ENCODE measurements at regions not wholly inside any gene's neighbourhood (a gene's known extent, or its start where the extent isn't known, plus 50 kb on each side); places are given as distances from the start of the nearest gene placed in this dataset.

DNA sequence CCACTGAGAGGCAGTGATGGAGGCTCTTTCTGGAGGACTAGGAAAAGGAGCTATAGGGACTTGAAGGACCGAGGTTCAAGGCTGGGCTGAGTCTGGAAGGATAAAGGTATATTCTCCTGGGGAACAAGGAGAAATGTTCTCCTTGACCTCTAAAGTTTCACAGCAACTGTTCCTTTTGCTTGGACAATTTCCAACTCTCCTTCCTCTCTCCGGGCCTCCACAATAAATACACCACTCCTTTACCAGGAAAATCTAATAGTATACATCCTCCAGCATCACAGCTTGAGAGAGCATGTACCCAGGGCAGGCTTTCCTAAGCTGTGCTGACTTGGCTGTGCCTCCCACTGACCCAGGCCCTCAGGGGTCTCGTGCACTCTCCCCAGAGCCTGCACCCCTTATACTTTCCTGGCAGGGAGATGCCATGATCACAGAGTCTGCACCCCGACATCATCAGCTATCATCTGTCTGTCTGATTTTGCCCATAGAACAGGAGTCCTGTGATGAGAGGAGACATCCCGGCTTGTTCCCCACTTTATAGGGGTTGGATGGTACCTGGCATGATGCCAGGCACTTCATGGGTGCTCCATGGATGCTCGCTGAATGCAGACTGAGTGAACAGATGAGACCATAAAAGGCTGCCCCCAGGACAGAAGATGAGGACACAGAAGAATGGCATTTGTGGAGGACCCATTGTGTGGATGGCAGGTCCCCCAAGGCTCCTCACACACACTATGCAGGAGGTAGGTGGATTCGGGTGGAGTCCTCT, 582.6 kb upstream of the CDH5 start:
- DNase-seq = no peak

DNA sequence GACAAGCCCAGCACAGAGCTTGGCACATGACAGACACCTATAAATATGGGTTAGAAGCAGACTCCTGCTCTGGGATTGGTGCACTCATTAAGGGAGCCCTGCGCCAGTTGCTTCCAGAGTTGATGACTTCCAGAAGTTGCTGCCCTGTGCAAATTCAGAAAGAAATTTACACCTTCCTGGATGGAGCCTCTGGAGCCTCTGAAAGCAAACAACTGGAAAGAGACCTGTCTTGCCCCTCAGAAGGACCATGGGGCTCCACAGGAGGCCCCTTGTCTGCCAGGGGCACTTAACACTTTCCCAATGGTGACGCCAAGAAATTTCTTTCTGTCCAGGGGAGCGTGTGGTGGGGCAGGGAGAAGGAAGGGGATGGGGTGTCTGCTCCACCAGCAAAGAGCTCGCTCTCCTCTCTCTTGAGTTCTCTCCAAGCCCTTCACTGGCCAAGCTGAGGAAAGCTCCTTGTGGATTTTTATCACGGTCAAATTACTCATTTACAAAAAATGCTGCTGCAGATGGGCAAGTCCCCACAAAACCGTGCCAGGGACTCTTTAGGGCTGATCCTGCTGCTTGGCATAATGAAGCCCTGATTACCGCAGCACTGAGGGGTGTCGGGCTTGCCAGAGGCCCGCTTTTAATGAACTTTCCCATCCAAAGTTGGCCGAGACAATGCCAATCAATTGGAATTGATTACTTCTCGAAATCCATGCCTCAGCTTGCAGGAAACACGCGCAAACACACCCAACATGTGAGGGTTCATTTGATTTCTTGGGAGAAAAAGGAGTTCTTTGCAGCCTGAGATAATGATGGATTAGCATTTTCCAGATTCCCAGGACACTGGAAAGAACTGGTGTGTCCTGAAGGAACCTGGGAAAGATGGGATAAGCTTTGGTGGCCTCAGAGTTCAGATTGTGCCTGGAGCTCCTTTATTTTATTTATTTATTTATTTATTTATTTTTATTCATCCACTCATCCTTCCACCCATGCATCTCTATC, 583.6 kb upstream of the CDH5 start:
- no peak for DNase-seq

DNA sequence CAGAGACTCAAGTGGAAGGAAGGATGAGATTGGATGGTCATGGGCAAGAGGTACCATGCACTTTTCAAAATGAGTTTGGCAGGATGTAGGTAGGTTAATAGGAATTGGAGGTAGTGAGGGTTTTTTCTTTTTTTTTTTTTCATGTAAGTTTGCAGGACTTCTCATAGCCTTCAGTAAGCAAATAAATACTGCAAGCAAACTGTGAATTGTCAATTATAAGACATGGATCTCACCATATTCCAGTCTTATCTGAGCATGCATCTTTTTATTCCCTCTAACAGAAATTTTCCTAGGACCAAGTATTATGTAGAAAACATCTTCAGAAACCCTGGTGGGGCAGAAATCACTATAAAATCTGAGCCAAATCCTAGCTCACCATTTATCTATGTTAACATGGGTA, 584.6 kb upstream of the CDH5 start:
- no peak for DNase-seq

DNA sequence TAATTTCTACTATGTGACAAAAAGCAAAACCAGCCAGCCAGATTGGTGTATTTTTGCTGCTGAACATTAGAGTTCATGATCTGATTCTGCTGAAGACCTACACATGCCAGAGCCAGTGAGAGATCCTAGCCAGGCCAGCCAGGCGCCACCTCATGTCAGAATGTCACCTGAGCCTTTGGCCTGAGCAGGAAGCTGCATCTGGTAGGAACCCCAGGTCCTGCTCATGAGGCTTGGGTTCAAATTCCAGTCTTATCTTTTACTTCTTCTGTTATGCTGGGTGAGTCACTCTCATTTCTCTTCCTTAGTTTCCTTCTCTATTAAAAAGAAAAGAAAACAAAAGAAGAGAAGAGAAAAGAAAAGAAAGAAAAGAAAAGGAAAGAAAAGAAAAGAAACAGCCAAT, 585.1 kb upstream of the CDH5 start:
- no peak for DNase-seq

DNA sequence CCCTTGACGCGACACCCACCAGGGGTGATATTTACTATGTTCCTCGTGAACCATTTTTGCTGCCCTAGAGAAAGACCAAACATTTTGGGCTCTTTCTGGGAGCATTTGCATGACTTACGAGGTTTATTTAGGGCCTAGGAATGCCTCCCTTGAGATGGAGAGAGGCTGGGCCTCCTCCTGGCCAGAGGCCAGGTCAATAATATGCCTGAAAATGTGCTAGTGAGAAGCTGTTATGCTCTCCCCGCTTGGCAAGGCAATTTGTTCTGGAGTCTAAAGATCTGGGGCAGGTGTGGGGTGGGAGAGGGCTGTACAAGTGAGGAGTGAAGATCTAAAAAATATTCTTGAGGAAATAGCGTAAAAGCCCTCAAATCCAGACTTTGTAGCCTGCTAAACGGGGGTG, 587.3 kb upstream of the CDH5 start:
- no peak for DNase-seq

DNA sequence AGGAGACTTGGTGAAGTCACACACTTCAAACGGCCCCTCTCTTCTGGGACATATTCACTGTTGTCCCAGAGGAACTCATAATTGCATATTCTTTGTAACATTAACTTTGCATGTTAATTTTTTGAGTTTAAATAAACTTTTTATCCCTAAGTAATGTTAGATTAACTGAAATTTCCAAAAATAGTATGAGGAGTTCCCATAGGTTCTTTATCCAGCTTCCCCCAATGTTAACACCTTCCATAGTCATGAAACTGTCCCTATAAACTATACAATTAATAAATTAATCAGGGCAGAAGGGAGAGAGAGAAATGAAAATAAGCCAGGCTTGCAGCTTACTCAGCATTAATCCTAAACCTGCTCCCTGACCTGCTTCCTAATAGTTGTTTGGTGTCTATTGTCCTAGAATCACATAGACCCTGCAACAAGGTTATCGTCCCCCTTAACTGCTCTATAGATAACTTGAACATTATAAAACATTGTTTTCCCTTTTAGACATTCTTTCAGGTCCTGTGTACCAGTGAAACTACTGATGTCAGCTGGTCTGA, 589.8 kb upstream of the CDH5 start:
- DNase-seq = no peak

DNA sequence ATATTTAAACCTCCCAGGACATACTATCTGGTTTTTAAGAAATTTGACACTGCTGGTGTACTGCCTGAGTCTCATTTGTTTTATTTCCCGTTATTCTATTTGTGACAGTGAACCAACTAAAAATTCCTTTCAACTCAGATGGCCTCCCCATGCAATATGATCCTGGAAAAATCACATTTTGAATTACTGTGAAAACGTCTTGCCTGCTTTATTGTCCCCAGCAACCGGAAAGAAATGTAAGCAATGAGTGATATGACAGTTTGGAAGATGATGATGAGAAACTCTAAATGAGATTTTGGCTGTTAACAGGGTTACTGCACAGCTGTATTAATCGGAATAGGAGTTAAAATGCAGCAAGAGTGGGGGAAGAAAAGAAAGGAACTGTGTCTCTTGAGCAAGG, 590.7 kb upstream of the CDH5 start:
- DNase-seq = no peak

DNA sequence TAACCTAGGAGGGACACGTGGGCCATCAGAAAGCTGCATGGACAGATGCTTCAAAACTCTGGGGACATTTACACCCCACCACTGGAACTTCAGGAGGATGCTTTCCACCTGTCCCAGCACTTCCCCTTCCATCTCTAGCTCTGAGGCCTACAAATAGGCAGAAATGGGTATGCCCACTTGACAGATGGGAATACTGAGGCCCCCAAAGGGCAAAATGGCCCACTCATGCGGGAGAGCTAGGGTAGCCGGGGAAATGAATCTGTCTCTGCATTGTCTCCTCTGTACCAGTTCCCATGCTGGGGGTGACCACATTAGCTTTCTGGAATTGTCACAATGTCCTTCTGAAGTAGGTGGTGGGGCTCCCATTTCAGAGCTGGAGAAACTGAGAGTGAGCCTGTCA, 592.1 kb upstream of the CDH5 start:
- DNase-seq = no peak

DNA sequence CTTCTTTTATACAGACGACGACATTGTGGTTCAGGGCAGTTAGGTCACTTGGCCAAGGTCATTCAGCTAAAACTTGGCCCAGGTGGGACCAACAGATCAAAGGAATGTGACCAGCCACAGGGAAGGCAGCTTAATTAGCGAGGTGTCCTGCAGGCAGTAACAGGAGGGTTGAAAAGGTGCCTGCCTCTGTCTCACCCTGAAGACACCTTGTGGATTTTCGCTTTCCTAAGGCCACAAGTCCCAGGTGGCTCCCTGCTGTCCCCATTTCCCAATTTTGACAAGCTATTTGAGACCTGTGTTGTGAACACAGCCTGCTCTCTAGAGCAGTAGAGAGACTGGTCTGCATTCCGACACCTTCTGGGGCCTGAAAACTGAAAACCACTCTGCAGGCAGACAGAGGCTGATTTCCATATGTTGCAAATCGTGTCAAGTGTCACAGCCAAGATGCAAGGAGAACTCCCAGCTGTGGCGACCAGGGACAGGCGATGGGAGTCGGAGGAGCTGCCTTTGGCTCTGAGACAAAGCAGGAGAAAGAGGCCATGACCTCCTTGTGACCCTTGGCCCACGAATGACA, 593.1 kb upstream of the CDH5 start:
- DNase-seq = no peak

DNA sequence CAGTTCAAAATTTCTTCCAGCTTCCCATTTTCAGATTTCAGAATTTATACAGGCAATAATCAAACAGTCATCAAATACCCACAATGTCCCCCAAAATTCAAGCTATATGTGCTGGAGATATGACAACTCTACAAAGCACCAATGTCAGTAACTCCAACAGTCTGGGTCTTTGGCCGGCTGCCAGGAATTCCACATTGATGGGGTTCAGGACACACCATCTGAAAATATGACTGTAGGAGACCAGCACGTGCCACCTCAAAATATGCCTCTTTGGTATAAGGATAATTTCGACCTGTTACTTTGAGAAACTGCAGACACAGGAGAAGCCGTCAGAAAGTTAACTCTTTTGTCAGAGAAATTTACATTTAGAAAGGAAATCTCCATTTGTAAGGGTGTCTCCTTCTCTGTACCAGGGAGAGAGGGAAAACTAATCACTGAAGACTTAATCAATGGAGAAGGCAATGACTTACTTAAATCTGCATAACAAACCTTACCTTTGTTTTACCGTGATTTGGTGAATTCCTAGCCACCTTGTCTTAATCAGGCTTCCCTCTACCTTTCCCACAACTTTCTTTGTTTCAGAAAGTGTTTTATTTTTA, 594.3 kb upstream of the CDH5 start:
- DNase-seq = no peak

DNA sequence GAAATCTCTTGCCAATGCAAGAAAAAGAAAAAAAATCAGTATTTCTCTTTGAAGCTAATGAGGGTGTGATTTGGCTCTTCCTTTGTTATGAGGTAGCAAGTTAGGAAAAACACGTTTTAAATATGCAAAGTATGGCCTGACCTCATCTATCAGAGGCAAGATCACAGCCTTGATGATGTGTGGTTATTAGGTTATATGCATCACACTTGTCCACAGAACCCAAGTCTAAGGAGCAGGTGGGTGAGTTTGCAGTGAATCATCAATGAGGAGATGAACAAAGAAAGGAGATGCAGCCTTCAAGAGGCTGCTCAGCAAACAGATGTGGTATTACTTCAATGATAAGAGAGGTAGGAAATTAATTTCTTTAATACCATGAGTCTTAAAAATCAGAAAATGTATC, 594.8 kb upstream of the CDH5 start:
- DNase-seq = no peak

DNA sequence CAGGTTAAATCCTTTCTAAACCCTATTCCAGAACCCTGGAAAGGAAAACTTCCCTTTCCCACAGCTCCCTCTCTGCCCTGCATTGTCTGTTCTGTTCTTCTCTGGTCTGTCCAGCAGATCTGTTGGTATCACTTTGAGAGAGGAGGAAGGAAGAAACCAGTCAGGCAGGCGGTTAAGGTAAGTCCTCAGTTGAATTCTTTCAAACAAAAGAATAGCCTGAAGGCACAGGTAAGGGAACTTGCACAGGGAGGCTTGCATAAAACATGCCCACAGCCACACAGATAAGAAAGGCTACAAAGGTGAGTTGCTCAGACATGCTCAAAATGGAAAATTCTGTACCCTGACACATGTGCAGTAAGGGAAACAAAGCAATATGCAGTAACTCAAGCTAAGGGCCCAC, 595.7 kb upstream of the CDH5 start:
- no peak for DNase-seq

DNA sequence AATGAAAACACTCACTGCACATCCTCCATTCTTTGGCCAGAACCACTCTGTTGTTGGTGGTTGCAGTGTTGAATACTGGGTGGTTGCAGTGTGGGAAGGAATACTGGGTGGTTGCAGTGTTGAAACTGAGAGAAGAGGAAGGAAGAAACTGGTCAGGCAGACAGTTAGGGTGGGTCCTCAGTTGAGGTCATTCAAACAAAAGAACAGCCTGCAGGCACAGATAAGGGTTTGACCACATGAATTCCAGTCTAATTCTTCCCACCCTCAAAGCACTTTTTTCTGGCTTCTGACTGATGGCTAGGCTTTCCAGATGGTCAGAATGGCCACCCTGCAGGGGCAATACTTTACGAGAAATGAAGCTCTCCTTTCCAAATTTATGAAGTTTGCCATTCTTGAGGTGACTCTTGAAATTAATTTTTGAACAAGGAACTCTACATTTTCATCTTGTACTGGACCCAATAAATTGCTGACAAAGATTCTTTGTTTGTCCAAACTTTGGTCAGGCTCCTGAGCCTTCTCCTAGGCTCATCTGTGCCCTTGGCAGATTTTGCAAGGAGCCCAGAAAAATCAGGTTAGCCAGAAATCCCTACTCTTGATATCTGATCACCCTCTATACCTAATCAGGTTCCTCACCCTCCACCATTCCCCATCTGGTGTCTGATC, 596.6 kb upstream of the CDH5 start:
- no peak for DNase-seq

DNA sequence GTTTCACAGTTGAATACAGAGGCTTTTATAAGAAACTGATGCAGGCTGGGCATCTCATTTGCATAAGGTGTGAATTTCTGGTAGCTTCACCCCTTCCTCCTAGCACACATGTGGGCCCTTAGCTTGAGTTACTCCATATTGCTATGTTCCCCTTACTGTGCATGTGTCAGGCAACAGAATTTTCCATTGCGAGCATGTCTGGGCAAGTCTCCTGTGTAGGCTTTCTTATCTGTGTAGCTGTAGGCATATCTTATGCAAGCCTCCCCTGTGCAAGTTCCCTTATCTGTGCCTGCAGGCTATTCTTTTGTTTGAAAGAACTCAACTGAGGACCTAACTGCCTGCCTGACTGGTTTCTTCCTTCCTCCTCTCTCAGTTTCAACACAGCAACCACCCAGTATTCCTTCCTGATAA, 597.4 kb upstream of the CDH5 start:
- no peak for DNase-seq

DNA sequence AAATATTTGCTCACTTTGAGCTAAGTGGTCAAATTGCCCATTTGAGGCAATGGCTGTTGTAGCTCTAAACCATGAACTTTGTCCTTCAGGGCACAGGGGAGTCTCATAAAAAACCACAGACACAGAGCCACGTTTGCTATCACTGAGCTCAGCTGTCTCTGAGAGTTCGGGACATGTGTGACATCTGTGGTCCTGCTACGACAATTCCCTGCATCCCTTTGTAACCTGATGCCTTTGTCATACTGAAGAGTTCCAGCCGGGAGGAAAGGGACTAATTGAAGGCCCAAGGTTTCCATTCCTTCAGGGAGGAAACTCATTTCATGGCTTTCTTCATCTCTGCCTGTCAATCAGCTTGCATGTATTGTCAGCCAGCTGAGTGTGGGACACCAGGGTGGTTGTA, 599.4 kb upstream of the CDH5 start:
- no peak for DNase-seq

DNA sequence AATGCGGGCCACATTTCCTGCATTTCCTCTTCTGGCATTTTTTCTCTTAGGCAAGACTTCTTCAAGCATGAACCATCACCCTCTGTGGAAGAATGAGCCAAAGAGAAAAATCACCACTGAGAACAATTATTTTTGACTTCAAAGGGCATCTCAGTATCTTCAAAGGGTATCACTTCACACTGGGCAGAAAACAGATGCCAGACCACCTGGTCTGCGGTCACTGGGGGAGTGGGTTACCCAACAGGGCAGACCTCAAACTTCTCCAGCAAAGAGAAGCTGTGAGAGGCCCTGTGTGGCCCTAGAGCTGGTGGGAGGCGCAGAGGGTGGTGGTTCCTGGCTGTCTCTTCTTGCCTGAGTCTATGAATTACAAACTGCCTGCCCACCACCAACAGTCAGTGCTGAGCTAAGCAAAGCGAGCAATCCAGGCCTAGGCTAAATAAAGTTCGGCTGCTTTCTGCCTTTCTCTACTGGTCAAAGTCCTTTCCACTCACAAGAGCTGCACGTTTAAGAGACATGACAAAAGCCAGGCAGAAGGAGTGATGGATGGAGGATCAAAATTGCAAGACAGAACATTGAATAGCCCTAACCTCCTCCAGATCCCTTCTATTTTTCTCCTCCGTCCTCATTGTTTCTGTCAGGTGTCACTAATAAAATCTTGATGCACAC, 602.7 kb upstream of the CDH5 start:
- DNase-seq = no peak

DNA sequence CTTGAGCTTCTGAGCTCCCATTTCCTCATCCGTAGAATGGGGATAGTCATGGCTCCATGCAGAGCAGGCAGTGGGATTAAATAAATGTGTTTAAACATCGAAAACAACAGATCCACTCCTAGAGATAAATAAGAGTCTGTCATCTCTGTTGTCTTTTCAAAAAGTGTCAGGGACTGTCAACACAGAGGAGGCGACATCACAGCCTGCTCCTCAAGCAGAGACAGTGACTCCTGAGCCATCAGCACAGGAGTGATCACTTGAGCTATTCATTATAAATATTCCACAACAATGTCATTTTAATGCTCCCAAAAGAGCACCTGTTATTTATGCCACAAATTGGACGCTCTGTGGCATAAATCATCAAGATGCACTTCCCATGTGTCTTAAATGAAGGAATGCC, 605.6 kb upstream of the CDH5 start:
- DNase-seq = no peak

DNA sequence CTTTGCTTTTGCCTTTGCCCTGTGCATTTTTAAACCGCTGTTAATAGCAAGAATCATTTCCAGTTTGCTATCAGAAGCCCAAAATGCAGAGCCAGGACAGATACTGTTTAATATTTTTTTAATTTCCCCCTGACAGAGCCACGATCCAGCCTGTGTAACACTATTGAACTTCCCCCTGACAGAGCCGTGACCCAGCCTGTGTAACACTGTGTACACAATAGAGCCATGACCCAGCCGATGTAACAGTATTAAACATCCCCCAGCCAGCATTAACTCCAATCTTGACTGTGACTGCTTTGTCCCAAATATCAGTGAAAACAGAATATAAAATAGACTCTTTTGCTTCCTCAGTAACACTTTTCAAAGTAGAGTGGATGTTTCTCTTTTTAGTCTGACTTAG, 607.9 kb upstream of the CDH5 start:
- no peak for DNase-seq

DNA sequence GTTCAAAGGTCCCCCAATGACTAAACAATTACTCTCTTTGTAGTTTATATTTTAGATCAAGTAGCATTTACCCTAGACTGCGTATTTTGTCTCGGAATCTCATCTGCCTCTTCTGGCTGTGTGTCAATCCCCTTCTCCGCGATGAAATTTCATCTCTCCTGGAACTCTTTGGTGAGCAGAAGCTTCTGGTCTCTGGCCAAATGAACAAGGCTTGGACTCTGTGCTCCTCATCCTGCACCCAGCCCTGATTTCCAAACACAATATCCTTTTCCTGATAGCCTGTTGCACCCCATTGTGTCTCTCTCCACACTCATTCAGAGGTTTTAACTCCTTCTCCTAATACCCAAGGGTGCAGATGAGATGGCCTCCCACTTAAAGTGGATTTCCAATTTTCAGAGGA, 609.4 kb upstream of the CDH5 start:
- DNase-seq = peak; percentile 43

DNA sequence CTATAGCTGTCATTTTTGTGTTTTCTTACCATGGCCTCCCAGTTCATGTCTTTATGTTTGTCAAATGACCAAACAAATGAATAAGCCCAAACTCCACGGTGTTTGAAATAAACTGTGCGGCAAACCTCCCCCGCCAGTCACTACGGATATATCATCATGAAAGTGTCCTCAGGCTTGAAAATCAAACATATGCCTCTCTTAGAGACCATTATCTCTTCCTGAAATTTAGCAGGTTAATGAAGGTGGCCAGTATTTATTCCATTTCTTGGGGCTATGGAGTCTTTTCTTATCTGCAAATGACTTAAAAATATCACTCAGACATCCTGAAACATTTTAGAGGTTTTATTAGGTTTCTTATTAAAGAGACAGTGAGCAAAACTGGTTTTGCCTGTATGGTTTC, 610.3 kb upstream of the CDH5 start:
- DNase-seq = no peak

DNA sequence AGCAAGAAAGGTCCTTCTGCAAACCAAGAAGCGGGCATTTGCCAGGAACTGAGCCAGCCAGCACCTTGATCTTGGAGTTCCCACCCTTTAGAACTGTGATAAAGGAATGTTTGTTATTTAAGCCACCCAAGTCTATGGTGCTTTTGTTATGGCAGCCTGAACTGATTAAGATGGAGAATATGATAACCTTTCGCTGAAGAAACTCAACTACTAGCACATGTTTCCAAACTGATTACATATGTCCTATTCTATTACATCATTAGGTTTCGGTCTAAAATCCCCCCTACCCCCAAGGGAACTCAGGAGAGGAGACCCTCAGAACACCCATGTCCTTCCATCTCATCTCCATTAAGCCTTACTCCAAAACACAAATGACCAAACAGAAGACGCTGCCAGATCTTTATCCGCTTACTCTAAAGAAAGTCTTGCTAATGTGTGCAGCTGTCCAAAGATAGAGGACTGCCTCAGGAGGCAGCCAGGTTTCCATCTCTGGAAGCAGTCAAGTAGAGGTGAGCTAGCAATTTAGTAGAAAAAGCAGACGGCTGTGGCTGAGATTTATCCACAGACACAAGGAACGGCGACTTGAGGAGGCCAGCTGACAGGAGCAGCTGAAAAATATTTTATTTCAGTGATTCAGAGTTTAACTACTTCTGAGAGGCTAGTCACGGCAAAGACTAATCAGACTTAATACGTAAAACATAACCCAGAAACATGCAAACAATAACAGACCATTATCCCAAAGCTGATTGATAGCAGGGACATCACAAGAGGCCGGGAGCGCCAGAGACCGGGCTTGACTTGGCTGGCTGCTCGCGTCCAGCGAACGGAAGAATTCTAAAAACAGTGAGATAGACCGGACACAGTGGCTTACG, 611.4 kb upstream of the CDH5 start:
- no peak for DNase-seq

All from NCI-H1092 treated with DMSO at 0.1 percent for 48 hours (cell line).